Lung (tissue), 11 donors: ENCODE measurements at regions not wholly inside any gene's neighbourhood (a gene's known extent, or its start where the extent isn't known, plus 50 kb on each side); places are given as distances from the start of the nearest gene placed in this dataset.

ENCODE experiments used
- ATAC-seq: fragments of 200-7000 bp; cut with Tn5 transposase; one replicate; pipeline ENCODE4 v1.9.1; 2020; ENCODE audit warnings: moderate number of reproducible peaks; ENCODE audit not compliant: insufficient read depth, low FRiP score
- DNase-seq, 3 donors: peaks; one replicate each; pipeline ENCODE4 v3.0.0-alpha.2; 2013 to 2017
- H3K27ac ChIP-seq, 2 donors: one replicate each; pipeline ENCODE4 v1.5.1; 2013; ENCODE audit warnings: mild to moderate bottlenecking in 2 of 2, moderate library complexity in 2 of 2, control low read depth in 1 of 2, inconsistent platforms in 1 of 2, low read depth in 1 of 2, low read length in 1 of 2
- H3K27me3 ChIP-seq, 3 donors: one replicate each; pipeline ENCODE4 v1.5.1; 2013; ENCODE audit warnings: low read length in 2 of 3; ENCODE audit not compliant: control insufficient read depth in 3 of 3, insufficient read depth in 3 of 3
- H3K36me3 ChIP-seq, 4 donors: one replicate each; pipeline ENCODE4 v1.5.1; 2013; ENCODE audit warnings: low read length in 4 of 4, mild to moderate bottlenecking in 1 of 4, moderate library complexity in 1 of 4; ENCODE audit not compliant: control insufficient read depth in 4 of 4, insufficient read depth in 4 of 4
- H3K4me1 ChIP-seq, 5 donors: one replicate each; pipeline ENCODE4 v1.5.1; 2013; ENCODE audit warnings: low read length in 5 of 5, mild to moderate bottlenecking in 2 of 5, moderate library complexity in 1 of 5; ENCODE audit not compliant: control insufficient read depth in 5 of 5, insufficient read depth in 5 of 5
- H3K4me3 ChIP-seq: one replicate; pipeline ENCODE4 v1.5.1; 2013; ENCODE audit warnings: mild to moderate bottlenecking, control low read depth, moderate library complexity
- H3K9ac ChIP-seq, 2 donors: one replicate each; pipeline ENCODE4 v1.5.1; 2013; ENCODE audit warnings: low read length in 2 of 2, control low read depth in 1 of 2; ENCODE audit not compliant: insufficient read depth in 1 of 2
- H3K9me3 ChIP-seq, 4 donors: one replicate each; pipeline ENCODE4 v1.5.1; 2013; ENCODE audit warnings: low read length in 3 of 4, mild to moderate bottlenecking in 1 of 4, moderate library complexity in 1 of 4; ENCODE audit not compliant: control insufficient read depth in 4 of 4, insufficient read depth in 3 of 4
- CTCF ChIP-seq: IDR thresholded peaks from 2 replicates; pipeline ENCODE4 v1.5.1; 2012; ENCODE audit warnings: mild to moderate bottlenecking; ENCODE audit errors: control extremely low read depth, extremely low read depth
- WGBS, 2 donors: extraction: QIAGEN DNeasy Blood & Tissue Kit; methylation state at CpG; one replicate each; pipeline ENCODE4 v1.1.7; 2013; 5-methylcytosine and 5-hydroxymethylcytosine counted together
- donor health status: control.
- donor health status: control.
- donor health status: Bipolar disorder and iron deficiency.
- donor health status: healthy.
- donor health status: DM: yes; HTN: yes; CAD: no.

GRCh38 chr5:5781335-5781734 lies 358.9 kb downstream of the ICE1 start:
- no peaks in the 10 kb centered on the region for H3K9me3 ChIP-seq
- TF ChIP-seq CTCF = no peak
- DNase-seq (no peak), ATAC-seq (no peak)
- WGBS, 2 donors = 84 to 90% methylated on average over 3 of the region's 3 CpGs
- no peaks in the 10 kb centered on the region for H3K4me1 ChIP-seq
- no peaks in the 10 kb centered on the region for H3K36me3 ChIP-seq
- no peak overlapping the region for H3K9ac ChIP-seq
- H3K27me3 ChIP-seq = no peaks in the 10 kb centered on the region
- H3K27ac ChIP-seq = no peak overlapping the region
- H3K4me3 ChIP-seq = no peak overlapping the region

- ATAC-seq = no peak
- no peaks in the 10 kb centered on the region for H3K9me3 ChIP-seq
- 76 to 88% methylated on average over 3 of the region's 3 CpGs for WGBS, 2 donors
Measured at GRCh38 chr5:5780253-5780652, 357.8 kb downstream of the ICE1 start.

GRCh38 chr5:5777013-5777412 lies 354.5 kb downstream of the ICE1 start:
- no peak for TF ChIP-seq CTCF
- Histone ChIP-seq H3K9me3 (peaks cover 0 to 2% (median 0%) of the 10 kb centered on the region in 4 donors), H3K9ac (no peak overlapping the region), H3K27ac (no peak overlapping the region), H3K4me1 (no peaks in the 10 kb centered on the region), H3K4me3 (no peak overlapping the region), H3K27me3 (no peaks in the 10 kb centered on the region), H3K36me3 (no peaks in the 10 kb centered on the region)
- WGBS, 2 donors = 91 to 93% methylated on average over 2 of the region's 2 CpGs
- no peak for DNase-seq
- no peak for ATAC-seq

More at GRCh38 chr5:5780253-5780652, 357.8 kb downstream of the ICE1 start:
- Histone ChIP-seq H3K27ac (no peak overlapping the region), H3K4me1 (no peaks in the 10 kb centered on the region), H3K4me3 (no peak overlapping the region), H3K27me3 (no peaks in the 10 kb centered on the region), H3K9ac (no peak overlapping the region), H3K36me3 (no peaks in the 10 kb centered on the region)
- no peak for TF ChIP-seq CTCF
- no peak for DNase-seq

GRCh38 chr5:5772202-5772601 lies 349.7 kb downstream of the ICE1 start:
- no peak for ATAC-seq
- WGBS, 2 donors = 78 to 94% methylated on average over 3 of the region's 3 CpGs
- Histone ChIP-seq H3K4me1 (no peaks in the 10 kb centered on the region), H3K36me3 (no peaks in the 10 kb centered on the region), H3K9ac (no peak overlapping the region), H3K27me3 (no peaks in the 10 kb centered on the region), H3K27ac (no peak overlapping the region), H3K9me3 (peaks cover 0 to 2% (median 0%) of the 10 kb centered on the region in 4 donors), H3K4me3 (no peak overlapping the region)
- TF ChIP-seq CTCF = no peak
- DNase-seq = no peak
